ENCODE measurements at regions not wholly inside any gene's neighbourhood (a gene's known extent, or its start where the extent isn't known, plus 50 kb on each side); places are given as distances from the start of the nearest gene placed in this dataset.

DNA sequence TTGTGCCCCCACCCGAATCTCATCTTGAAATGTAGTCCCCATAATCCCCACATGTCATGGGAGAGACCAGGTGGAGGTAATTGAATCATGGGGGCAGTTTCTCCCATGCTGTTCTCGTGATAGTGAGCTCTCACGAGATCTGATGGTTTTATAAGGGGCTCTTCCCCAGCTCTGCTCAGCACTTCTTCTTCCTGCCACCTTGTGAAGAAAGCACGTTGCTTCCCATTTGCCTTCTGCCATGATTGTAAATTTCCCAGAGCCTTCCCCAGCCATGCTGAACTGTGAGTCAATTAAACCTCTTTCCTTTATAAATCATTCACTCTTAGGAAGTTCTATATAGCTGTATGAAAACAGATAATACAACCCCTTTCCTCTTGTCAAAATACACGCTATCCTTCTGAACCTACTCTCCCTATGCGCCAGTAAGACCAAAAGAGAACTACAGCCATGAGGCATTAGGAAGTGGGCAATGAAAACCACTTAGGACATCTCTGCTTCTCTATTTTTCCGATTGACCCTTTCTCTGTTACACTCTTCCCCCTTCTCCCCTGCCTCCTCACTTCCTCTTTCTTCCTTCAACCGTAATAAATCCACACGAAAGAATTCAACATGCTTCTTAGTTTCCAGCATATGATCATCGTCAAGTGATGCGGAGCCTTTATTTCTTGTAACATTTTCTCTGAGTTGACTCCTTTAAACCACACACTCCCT is 101.2 kb upstream of the WDR11 start:
- in situ Hi-C loops (cut with MboI; ENCODE audit: low sequenced_read_pairs, unreplicated experiment): no loop called here
- no peak for DNase-seq (ENCODE audit: low spot score)

DNA sequence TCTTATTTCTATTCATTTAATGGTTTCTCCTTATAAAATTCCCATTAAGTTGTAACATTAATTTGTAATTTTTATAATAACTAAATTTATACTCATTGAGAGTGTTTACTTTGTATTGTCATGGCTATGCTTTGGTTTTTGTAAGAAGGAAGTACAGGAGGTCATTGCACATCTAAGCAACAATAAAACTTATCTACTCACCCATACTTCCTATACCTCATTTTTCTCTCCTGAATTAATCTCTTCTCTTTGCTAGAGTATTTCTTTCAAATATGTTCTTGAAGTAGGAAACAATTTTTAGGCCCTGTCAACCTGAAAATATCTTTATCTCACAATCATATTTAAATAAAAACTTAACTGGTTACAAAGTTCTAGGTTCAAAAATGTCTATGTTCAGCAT is 95.4 kb upstream of the WDR11 start:
- TF ChIP-seq, protein P1, sequence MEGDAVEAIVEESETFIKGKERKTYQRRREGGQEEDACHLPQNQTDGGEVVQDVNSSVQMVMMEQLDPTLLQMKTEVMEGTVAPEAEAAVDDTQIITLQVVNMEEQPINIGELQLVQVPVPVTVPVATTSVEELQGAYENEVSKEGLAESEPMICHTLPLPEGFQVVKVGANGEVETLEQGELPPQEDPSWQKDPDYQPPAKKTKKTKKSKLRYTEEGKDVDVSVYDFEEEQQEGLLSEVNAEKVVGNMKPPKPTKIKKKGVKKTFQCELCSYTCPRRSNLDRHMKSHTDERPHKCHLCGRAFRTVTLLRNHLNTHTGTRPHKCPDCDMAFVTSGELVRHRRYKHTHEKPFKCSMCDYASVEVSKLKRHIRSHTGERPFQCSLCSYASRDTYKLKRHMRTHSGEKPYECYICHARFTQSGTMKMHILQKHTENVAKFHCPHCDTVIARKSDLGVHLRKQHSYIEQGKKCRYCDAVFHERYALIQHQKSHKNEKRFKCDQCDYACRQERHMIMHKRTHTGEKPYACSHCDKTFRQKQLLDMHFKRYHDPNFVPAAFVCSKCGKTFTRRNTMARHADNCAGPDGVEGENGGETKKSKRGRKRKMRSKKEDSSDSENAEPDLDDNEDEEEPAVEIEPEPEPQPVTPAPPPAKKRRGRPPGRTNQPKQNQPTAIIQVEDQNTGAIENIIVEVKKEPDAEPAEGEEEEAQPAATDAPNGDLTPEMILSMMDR (IDR thresholded peaks at IDR 0.05; ENCODE audit: borderline replicate concordance, control extremely low read depth, extremely low read depth, insufficient read depth, missing control alignments): no peak
- in situ Hi-C loops (cut with MboI; ENCODE audit: low sequenced_read_pairs, unreplicated experiment): no loop called here
- no peak for DNase-seq (ENCODE audit: low spot score)

More for the DNA sequence above, 101.2 kb upstream of the WDR11 start:
- TF ChIP-seq, protein P1 (IDR thresholded peaks at IDR 0.05; ENCODE audit: borderline replicate concordance, control extremely low read depth, extremely low read depth, insufficient read depth, missing control alignments): no peak

DNA sequence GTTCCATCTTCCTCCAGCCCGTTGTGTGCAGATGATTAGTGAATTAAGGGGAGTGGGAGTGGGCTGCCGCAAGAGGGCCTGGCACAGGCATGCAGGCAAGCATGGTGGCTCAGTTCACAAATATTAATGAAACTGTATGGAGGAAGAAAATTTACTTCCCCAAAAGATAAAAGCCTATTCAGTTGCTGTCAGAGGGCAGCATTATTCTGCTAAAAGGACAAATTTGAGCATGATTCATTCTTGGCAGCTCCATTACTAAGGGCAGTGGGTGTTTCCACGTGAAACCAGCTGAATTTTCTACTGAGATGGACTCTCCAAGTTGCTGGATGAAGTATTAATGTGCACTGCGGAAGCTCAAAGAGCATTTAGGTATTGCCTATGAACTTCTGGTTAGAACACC is 90.9 kb upstream of the WDR11 start:
- TF ChIP-seq, protein P1 (IDR thresholded peaks at IDR 0.05; ENCODE audit: borderline replicate concordance, control extremely low read depth, extremely low read depth, insufficient read depth, missing control alignments): no peak
- DNase-seq (ENCODE audit: low spot score): no peak
- in situ Hi-C loops (cut with MboI; ENCODE audit: low sequenced_read_pairs, unreplicated experiment): no loop called here

DNA sequence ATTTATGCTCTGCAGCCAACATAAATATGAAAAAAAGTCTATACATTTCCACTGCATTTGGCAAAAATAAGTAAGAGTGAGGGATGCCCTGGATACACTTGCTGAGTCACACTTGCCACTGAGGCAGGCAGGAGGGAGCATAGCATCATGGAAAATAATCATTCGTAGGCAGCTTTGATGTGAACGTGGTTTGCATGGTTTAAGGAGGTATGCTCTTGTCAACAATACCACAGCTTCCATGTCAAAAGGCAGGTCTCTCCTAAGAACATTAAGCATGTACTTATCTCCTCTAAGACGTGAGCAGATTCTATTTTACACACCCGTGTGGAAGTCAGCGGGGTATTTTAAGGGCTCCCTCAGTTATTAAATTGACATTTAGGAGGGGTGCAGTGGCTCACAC is 89.2 kb upstream of the WDR11 start:
- in situ Hi-C loops (cut with MboI; ENCODE audit: low sequenced_read_pairs, unreplicated experiment): no loop called here
- no peak for DNase-seq (ENCODE audit: low spot score)

DNA sequence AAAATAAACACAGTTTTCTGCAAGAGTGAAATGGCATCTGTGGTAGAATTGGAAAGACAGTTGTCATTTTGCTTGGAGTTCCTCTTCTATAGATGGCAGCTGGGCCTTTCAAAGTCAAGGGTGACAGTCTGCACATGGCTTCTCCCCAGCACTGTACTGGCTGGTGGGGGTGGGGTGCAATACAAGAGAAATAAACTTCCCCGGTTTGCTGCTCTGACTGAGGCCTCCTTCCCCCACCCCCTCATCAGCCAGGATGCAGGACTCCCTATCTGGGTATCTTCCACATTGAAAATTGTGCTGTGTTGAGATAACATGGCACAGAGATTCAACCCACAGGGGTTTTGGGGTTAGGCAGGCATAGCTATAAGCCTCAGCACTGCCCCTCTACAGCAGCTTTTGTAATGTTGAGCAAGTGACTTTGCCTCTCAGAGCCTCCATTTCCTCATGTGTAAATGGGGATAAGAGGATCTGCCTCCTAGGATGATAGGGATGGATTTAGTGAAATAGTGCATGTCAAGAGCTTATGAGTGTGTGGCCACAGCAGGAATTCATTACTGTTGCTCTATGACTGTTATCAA is 85.8 kb upstream of the WDR11 start:
- TF ChIP-seq, protein P1 (IDR thresholded peaks at IDR 0.05; ENCODE audit: borderline replicate concordance, control extremely low read depth, extremely low read depth, insufficient read depth, missing control alignments): no peak
- in situ Hi-C loops (cut with MboI; ENCODE audit: low sequenced_read_pairs, unreplicated experiment): no loop called here

More for the DNA sequence above, 89.2 kb upstream of the WDR11 start:
- TF ChIP-seq, protein P1 (IDR thresholded peaks at IDR 0.05; ENCODE audit: borderline replicate concordance, control extremely low read depth, extremely low read depth, insufficient read depth, missing control alignments): no peak

DNA sequence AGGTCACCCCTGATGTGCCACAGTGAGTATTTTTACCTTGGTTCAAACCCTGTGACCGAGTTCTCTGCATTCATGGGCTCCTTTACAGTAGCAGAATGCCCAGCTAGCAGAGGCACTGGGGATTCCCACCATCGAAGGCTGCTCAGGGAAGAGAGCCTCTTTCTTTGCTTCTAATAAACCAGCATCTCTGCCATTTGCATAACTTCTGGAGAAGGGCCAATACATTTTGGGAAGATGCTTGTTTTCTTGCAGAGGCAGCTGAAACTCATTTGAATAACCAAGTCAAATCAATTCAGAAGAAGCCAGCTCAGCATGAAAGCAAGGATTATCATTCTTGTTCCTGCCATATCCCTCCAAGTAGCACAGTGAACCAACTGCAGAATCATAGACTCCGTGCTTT is 82.9 kb upstream of the WDR11 start:
- in situ Hi-C loops (cut with MboI; ENCODE audit: low sequenced_read_pairs, unreplicated experiment): no loop called here
- TF ChIP-seq, protein P1 (IDR thresholded peaks at IDR 0.05; ENCODE audit: borderline replicate concordance, control extremely low read depth, extremely low read depth, insufficient read depth, missing control alignments): no peak
- DNase-seq (ENCODE audit: low spot score): no peak

More for the DNA sequence above, 85.8 kb upstream of the WDR11 start:
- DNase-seq (ENCODE audit: low spot score): no peak
